Sigmoid colon (tissue), 3 donors: ENCODE measurements at regions not wholly inside any gene's neighbourhood (a gene's known extent, or its start where the extent isn't known, plus 50 kb on each side); places are given as distances from the start of the nearest gene placed in this dataset.

ENCODE experiments used
- POLR2A ChIP-seq, 2 donors: fragments of 450-650 bp; IDR thresholded peaks; one replicate each; pipeline ENCODE4 v1.6.1; 2016; ENCODE audit warnings: antibody characterized with exemption in 2 of 2, mild to moderate bottlenecking in 2 of 2, moderate library complexity in 2 of 2
- TF ChIP-seq, protein P1 (sequence below), 4 experiments: fragments of 450-650 bp in 3 of 4; fragments of 200-600 bp in 1 of 4; IDR thresholded peaks; one replicate each; pipeline ENCODE4 v1.5.1; 2016 to 2019; ENCODE audit warnings: antibody characterized with exemption in 4 of 4, mild to moderate bottlenecking in 3 of 4, moderate library complexity in 2 of 4

- TF ChIP-seq POLR2A (IDR thresholded peaks at IDR 0.05), result no peak
- TF ChIP-seq, protein P1, sequence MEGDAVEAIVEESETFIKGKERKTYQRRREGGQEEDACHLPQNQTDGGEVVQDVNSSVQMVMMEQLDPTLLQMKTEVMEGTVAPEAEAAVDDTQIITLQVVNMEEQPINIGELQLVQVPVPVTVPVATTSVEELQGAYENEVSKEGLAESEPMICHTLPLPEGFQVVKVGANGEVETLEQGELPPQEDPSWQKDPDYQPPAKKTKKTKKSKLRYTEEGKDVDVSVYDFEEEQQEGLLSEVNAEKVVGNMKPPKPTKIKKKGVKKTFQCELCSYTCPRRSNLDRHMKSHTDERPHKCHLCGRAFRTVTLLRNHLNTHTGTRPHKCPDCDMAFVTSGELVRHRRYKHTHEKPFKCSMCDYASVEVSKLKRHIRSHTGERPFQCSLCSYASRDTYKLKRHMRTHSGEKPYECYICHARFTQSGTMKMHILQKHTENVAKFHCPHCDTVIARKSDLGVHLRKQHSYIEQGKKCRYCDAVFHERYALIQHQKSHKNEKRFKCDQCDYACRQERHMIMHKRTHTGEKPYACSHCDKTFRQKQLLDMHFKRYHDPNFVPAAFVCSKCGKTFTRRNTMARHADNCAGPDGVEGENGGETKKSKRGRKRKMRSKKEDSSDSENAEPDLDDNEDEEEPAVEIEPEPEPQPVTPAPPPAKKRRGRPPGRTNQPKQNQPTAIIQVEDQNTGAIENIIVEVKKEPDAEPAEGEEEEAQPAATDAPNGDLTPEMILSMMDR (IDR thresholded peaks at IDR 0.05), result no peak
Measured at GRCh38 chr1:4516596-4516995, 137.8 kb upstream of the AJAP1 start.
